SU-DHL-6 (cell line): ENCODE measurements at regions not wholly inside any gene's neighbourhood (a gene's known extent, or its start where the extent isn't known, plus 50 kb on each side); places are given as distances from the start of the nearest gene placed in this dataset.
"Not testable (repeated sequence)": the region's sequence is repeated elsewhere in the genome, so short reads cannot be mapped to it uniquely, and the experiment has no call there.

ENCODE experiments used
- H2AFZ ChIP-seq: fragments of 200-600 bp; sonication (generic); 2 replicates; pipeline ENCODE4 v1.6.1; 2014; ENCODE audit warnings: low read depth, mild to moderate bottlenecking, moderate library complexity, mixed read lengths, antibody characterized with exemption, low read length; ENCODE audit not compliant: severe bottlenecking
- H3F3A ChIP-seq: fragments of 200-600 bp; shearing (Covaris generic); 2 replicates; pipeline ENCODE4 v1.6.0; 2016; ENCODE audit warnings: antibody characterized with exemption, mild to moderate bottlenecking; ENCODE audit not compliant: insufficient read depth
- H3K27ac ChIP-seq: fragments of 200-600 bp; sonication (generic); 2 replicates; pipeline ENCODE4 v1.5.1; 2016; ENCODE audit warnings: low read depth, mild to moderate bottlenecking, low read length, moderate library complexity, mixed read lengths
- H3K27me3 ChIP-seq: fragments of 200-600 bp; sonication (generic), shearing (Covaris generic); 2 replicates; pipeline ENCODE4 v1.6.0; 2014; ENCODE audit warnings: mild to moderate bottlenecking, low read length
- H3K36me3 ChIP-seq: fragments of 200-600 bp; sonication (generic); 2 replicates; pipeline ENCODE4 v1.6.1; 2014; ENCODE audit warnings: mild to moderate bottlenecking, low read length, mixed read lengths
- H3K4me2 ChIP-seq: fragments of 300-600, 200-600 bp; shearing (Covaris generic), sonication (generic); 2 replicates; pipeline ENCODE4 v1.6.0; 2014; ENCODE audit warnings: low read length, low read depth, mild to moderate bottlenecking; ENCODE audit not compliant: poor library complexity, severe bottlenecking
- H3K4me3 ChIP-seq: fragments of 200-600 bp; sonication (generic); 2 replicates; pipeline ENCODE4 v1.5.1; 2014; ENCODE audit warnings: antibody characterized with exemption, low read length, mild to moderate bottlenecking, mixed read lengths; ENCODE audit not compliant: insufficient read depth, poor library complexity, severe bottlenecking
- H3K79me2 ChIP-seq: fragments of 200-600 bp; sonication (generic); 2 replicates; pipeline ENCODE4 v1.6.1; 2014; ENCODE audit warnings: mild to moderate bottlenecking, low read length, moderate library complexity; ENCODE audit not compliant: insufficient read depth
- H3K9ac ChIP-seq: fragments of 200-600 bp; sonication (generic); 2 replicates; pipeline ENCODE4 v1.7.0; 2014; ENCODE audit warnings: mild to moderate bottlenecking, low read length
- H3K9me2 ChIP-seq: fragments of 200-600 bp; sonication (generic); replicated peaks from 2 replicates; pipeline ENCODE4 v1.6.1; 2014; ENCODE audit warnings: low read length; ENCODE audit not compliant: insufficient read depth
- H3K9me3 ChIP-seq: fragments of 200-600 bp; sonication (generic); 2 replicates; pipeline ENCODE4 v1.6.1; 2014; ENCODE audit warnings: low read length, mixed read lengths; ENCODE audit not compliant: insufficient read depth
- H4K20me1 ChIP-seq: fragments of 200-600 bp; sonication (generic); 2 replicates; pipeline ENCODE4 v1.6.1; 2014; ENCODE audit warnings: low read depth, mild to moderate bottlenecking, antibody characterized with exemption, low read length, moderate library complexity, mixed read lengths
- CTCF ChIP-seq: fragments of 200-600 bp; sonication (generic); IDR thresholded peaks from one replicate; pipeline ENCODE4 v1.5.1; 2017; ENCODE audit warnings: antibody characterized with exemption, mild to moderate bottlenecking, low read length, moderate library complexity; ENCODE audit not compliant: insufficient read depth, poor library complexity, severe bottlenecking
- EZH2phosphoT487 ChIP-seq: fragments of 200-600 bp; sonication (generic), shearing (Covaris generic); conservative IDR thresholded peaks from 2 replicates; pipeline ENCODE4 v1.6.1; 2018; ENCODE audit warnings: mild to moderate bottlenecking, antibody characterized with exemption, low read length, moderate library complexity, mixed read lengths

- Histone ChIP-seq H3K27me3 (no peaks in the 10 kb centered on the region), H2AFZ (no peak overlapping the region), H3K9me2 (no peaks in the 10 kb centered on the region), H3K9ac (no peak overlapping the region), H3K4me3 (no peak overlapping the region), H3K4me2 (no peak overlapping the region), H3K79me2 (no peaks in the 10 kb centered on the region), H4K20me1 (no peaks in the 10 kb centered on the region), H3K9me3 (no peaks in the 10 kb centered on the region; the same call in 1 of the 2 replicates), H3F3A (no peaks in the 10 kb centered on the region), H3K27ac (no peak overlapping the region), H3K36me3 (no peaks in the 10 kb centered on the region)
- no peak for TF ChIP-seq CTCF
- no peak for TF ChIP-seq EZH2phosphoT487
Observed at GRCh38 chr2:8612734-8613179, 69.1 kb upstream of the ID2 start.

- not testable (repeated sequence) for H2AFZ ChIP-seq, H4K20me1 ChIP-seq, H3K27me3 ChIP-seq, H3K9me3 ChIP-seq, H3K9me2 ChIP-seq, H3K36me3 ChIP-seq, H3K79me2 ChIP-seq, H3K4me2 ChIP-seq, H3F3A ChIP-seq, H3K27ac ChIP-seq, H3K9ac ChIP-seq, H3K4me3 ChIP-seq
Observed at GRCh38 chr2:8613207-8613999, 68.5 kb upstream of the ID2 start.

- H2AFZ ChIP-seq = no peak overlapping the region
- no peaks in the 10 kb centered on the region for H3K27me3 ChIP-seq
- H3K4me3 ChIP-seq = no peak overlapping the region
- H3K27ac ChIP-seq = no peak overlapping the region
- no peaks in the 10 kb centered on the region for H4K20me1 ChIP-seq
- no peaks in the 10 kb centered on the region for H3K36me3 ChIP-seq
- no peak for TF ChIP-seq CTCF
- no peak for TF ChIP-seq EZH2phosphoT487
- no peaks in the 10 kb centered on the region for H3F3A ChIP-seq
- H3K9ac ChIP-seq = no peak overlapping the region
- H3K79me2 ChIP-seq = no peaks in the 10 kb centered on the region
- no peaks in the 10 kb centered on the region for H3K9me2 ChIP-seq
- H3K4me2 ChIP-seq = no peak overlapping the region
- H3K9me3 ChIP-seq = no peaks in the 10 kb centered on the region; the same call in 1 of the 2 replicates
Observed at GRCh38 chr2:8614646-8615045, 67.2 kb upstream of the ID2 start.

- no peak overlapping the region for H3K4me3 ChIP-seq
- no peak overlapping the region for H2AFZ ChIP-seq
- H3K27me3 ChIP-seq = no peaks in the 10 kb centered on the region
- H3K36me3 ChIP-seq = no peaks in the 10 kb centered on the region
- H3K79me2 ChIP-seq = no peaks in the 10 kb centered on the region
- H3F3A ChIP-seq = no peaks in the 10 kb centered on the region
- TF ChIP-seq EZH2phosphoT487 (no peak), CTCF (no peak)
- H3K9me3 ChIP-seq = no peaks in the 10 kb centered on the region
- H3K9ac ChIP-seq = no peak overlapping the region
- H3K27ac ChIP-seq = no peak overlapping the region
- H3K9me2 ChIP-seq = no peaks in the 10 kb centered on the region
- H4K20me1 ChIP-seq = no peaks in the 10 kb centered on the region
- H3K4me2 ChIP-seq = no peak overlapping the region
Observed at GRCh38 chr2:8615252-8615575, 66.6 kb upstream of the ID2 start.
